HEK293T (cell line): ENCODE measurements at regions not wholly inside any gene's neighbourhood (a gene's known extent, or its start where the extent isn't known, plus 50 kb on each side); places are given as distances from the start of the nearest gene placed in this dataset.

Source experiments
- CTCF ChIA-PET: fragments of 350-600 bp; formaldehyde crosslinking; extraction: SDS; loops from one replicate; lab custom pipeline; 2021; ENCODE audit warnings: antibody characterized with exemption, inconsistent platforms; lab: Yijun Ruan, JAX
- POLR2A ChIA-PET: fragments of 350-600 bp; formaldehyde crosslinking; extraction: SDS; loops from one replicate; lab custom pipeline; 2020; ENCODE audit warnings: antibody characterized with exemption, inconsistent platforms; lab: Yijun Ruan, JAX
- DNase-seq: peaks from one replicate; pipeline ENCODE4 v3.0.0; 2012; ENCODE audit warnings: mixed read lengths; ENCODE audit errors: extremely low spot score
- ARNT ChIP-seq: fragments of 450-650 bp; IDR thresholded peaks from 2 replicates; pipeline ENCODE4 v1.6.1; 2017; ENCODE audit warnings: mild to moderate bottlenecking
- BHLHE40 ChIP-seq: fragments of 450-650 bp; IDR thresholded peaks from 2 replicates; pipeline ENCODE4 v1.6.1; 2016; ENCODE audit warnings: mild to moderate bottlenecking, moderate library complexity, borderline replicate concordance
- CTBP1 ChIP-seq: fragments of 450-650 bp; IDR thresholded peaks from 2 replicates; pipeline ENCODE4 v1.6.1; 2016; ENCODE audit warnings: borderline replicate concordance
- ELF4 ChIP-seq: fragments of 450-650 bp; IDR thresholded peaks from 2 replicates; pipeline ENCODE4 v1.6.1; 2017; ENCODE audit warnings: antibody characterized with exemption
- FOXA1 ChIP-seq: fragments of 450-650 bp; IDR thresholded peaks from 2 replicates; pipeline ENCODE4 v1.6.1; 2016; ENCODE audit warnings: mild to moderate bottlenecking
- FOXM1 ChIP-seq: fragments of 450-650 bp; IDR thresholded peaks from 2 replicates; pipeline ENCODE4 v1.6.1; 2017; ENCODE audit warnings: mild to moderate bottlenecking, borderline replicate concordance
- HDGF ChIP-seq: fragments of 450-650 bp; IDR thresholded peaks from 2 replicates; pipeline ENCODE4 v1.6.1; 2017; ENCODE audit warnings: antibody characterized with exemption, borderline replicate concordance
- L3MBTL2 ChIP-seq: fragments of 450-650 bp; conservative IDR thresholded peaks from 2 replicates; pipeline ENCODE4 v1.6.1; 2016; ENCODE audit warnings: mild to moderate bottlenecking
- LEF1 ChIP-seq: fragments of 450-650 bp; IDR thresholded peaks from 2 replicates; pipeline ENCODE4 v1.6.1; 2017; ENCODE audit warnings: mild to moderate bottlenecking, borderline replicate concordance
- NFRKB ChIP-seq: fragments of 450-650 bp; IDR thresholded peaks from 2 replicates; pipeline ENCODE4 v1.6.1; 2016; ENCODE audit warnings: mild to moderate bottlenecking, moderate library complexity
- PKNOX1 ChIP-seq: fragments of 450-650 bp; IDR thresholded peaks from 2 replicates; pipeline ENCODE4 v1.6.1; 2016
- SP1 ChIP-seq: fragments of 450-650 bp; IDR thresholded peaks from 2 replicates; pipeline ENCODE4 v1.6.1; 2017
- SUZ12 ChIP-seq: fragments of 450-650 bp; IDR thresholded peaks from 2 replicates; pipeline ENCODE4 v1.6.1; 2016; ENCODE audit warnings: mild to moderate bottlenecking
- TARDBP ChIP-seq: fragments of 450-650 bp; IDR thresholded peaks from 2 replicates; pipeline ENCODE4 v1.6.1; 2016
- ZNF384 ChIP-seq: fragments of 450-650 bp; IDR thresholded peaks from 2 replicates; pipeline ENCODE4 v1.6.1; 2016

- ChIA-PET CTCF (no interaction called here), POLR2A (no interaction called here)
- TF ChIP-seq PKNOX1 (no peak), ZNF384 (no peak), L3MBTL2 (no peak), BHLHE40 (no peak)
- no peak for DNase-seq
These were observed 135.5 kb downstream of the NDUFA10 start for GRCh38 chr2:239889641-239890121.

- TF ChIP-seq PKNOX1 (no peak), NFRKB (no peak), BHLHE40 (no peak), FOXM1 (no peak), CTBP1 (no peak), TARDBP (no peak), ELF4 (no peak), FOXA1 (no peak)
- POLR2A ChIA-PET = no interaction called here
- DNase-seq = no peak
- CTCF ChIA-PET = no interaction called here
These were observed 137.5 kb downstream of the NDUFA10 start for GRCh38 chr2:239887604-239888003.

GRCh38 chr2:239886781-239887180 is 138.4 kb downstream of the NDUFA10 start:
- ChIA-PET CTCF (no interaction called here), POLR2A (no interaction called here)
- no peak for DNase-seq
- TF ChIP-seq HDGF = no peak
- no peak for TF ChIP-seq LEF1
- no peak for TF ChIP-seq TARDBP
- no peak for TF ChIP-seq ELF4
- no peak for TF ChIP-seq BHLHE40
- TF ChIP-seq SUZ12 = no peak
- TF ChIP-seq ARNT = no peak
- TF ChIP-seq FOXM1 = no peak
- TF ChIP-seq ZNF384 = no peak
- TF ChIP-seq L3MBTL2 = no peak

- POLR2A ChIA-PET = no interaction called here
These were observed 140.3 kb downstream of the NDUFA10 start for GRCh38 chr2:239884875-239885274.

DNA sequence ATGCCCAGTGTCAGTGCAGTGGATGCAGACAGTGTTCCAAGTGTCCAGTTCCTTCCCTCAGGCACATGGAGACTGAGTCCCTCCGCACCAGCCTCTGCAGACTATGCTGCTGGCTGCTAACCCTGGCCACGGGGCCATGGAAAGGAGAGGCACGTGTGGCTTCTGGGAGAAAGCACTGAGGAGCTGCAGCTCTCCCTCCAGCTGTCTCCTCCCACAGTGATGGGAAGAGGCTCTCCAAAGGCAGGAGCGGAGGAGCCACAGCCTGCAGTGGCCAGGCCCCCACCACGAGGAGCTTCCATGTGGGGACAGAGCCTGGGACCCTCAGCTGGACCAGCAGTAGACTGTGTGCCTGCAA is 141.1 kb downstream of the NDUFA10 start:
- CTCF ChIA-PET = no interaction called here
- POLR2A ChIA-PET = no interaction called here
- DNase-seq = no peak
- TF ChIP-seq L3MBTL2 (no peak), FOXA1 (no peak), SUZ12 (no peak), PKNOX1 (no peak), ARNT (no peak), HDGF (no peak), ELF4 (no peak), BHLHE40 (no peak), SP1 (no peak), TARDBP (no peak), FOXM1 (no peak), CTBP1 (no peak)

More at GRCh38 chr2:239884875-239885274, 140.3 kb downstream of the NDUFA10 start:
- CTCF ChIA-PET = no interaction called here
- DNase-seq = no peak
- TF ChIP-seq HDGF (no peak), NFRKB (no peak), SUZ12 (no peak), CTBP1 (no peak), FOXM1 (no peak), ARNT (no peak), ELF4 (no peak), SP1 (no peak), LEF1 (no peak), TARDBP (no peak), L3MBTL2 (no peak), BHLHE40 (no peak), FOXA1 (no peak), ZNF384 (no peak)

- no peak for DNase-seq
- POLR2A ChIA-PET = no interaction called here
- CTCF ChIA-PET = no interaction called here
- TF ChIP-seq L3MBTL2 (no peak), LEF1 (no peak), PKNOX1 (no peak), HDGF (no peak), ARNT (no peak)
These were observed 141.7 kb downstream of the NDUFA10 start for GRCh38 chr2:239883326-239884050.
